COLO829 (cell line): ENCODE measurements at regions not wholly inside any gene's neighbourhood (a gene's known extent, or its start where the extent isn't known, plus 50 kb on each side); places are given as distances from the start of the nearest gene placed in this dataset.

Experiments
- DNase-seq: peaks from one replicate; pipeline ENCODE4 v3.0.0; 2012; ENCODE audit warnings: low spot score

- no peak for DNase-seq
Measured at GRCh38 chr11:111194860-111195568, 50.5 kb upstream of the POU2AF2 start.

GRCh38 chr11:111193924-111194490 lies 51.5 kb upstream of the POU2AF2 start:
- DNase-seq: no peak

GRCh38 chr11:111189466-111189865 lies 56.1 kb upstream of the POU2AF2 start:
- no peak for DNase-seq

DNA sequence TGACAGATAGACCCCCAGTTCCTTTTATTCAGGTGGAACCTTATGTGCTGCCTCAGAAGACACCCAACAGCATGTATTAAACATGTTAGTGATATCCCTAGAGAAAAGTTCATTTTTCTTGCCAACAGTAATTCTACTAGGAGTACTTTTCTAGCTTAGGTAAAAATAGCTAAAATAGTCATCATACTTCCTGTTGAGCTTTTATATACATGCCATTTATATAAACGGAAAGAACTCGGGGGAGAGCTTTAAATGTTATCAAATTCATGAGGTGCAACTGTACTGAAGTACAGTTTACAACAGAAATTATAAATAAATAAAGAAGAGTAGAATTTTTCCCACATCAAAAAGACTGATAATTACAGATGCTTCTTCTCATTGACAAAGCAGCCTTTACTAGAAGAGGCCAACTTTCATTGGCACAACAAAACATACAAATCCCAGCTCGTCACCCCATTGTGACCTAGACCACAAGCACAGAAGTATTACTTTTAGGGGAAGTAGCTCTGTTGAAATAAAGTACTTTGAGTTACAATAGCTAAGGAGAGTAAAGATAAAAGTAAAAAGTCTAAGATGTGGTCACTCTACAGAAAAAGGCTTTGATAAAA lies 59.1 kb upstream of the POU2AF2 start:
- DNase-seq: no peak

DNA sequence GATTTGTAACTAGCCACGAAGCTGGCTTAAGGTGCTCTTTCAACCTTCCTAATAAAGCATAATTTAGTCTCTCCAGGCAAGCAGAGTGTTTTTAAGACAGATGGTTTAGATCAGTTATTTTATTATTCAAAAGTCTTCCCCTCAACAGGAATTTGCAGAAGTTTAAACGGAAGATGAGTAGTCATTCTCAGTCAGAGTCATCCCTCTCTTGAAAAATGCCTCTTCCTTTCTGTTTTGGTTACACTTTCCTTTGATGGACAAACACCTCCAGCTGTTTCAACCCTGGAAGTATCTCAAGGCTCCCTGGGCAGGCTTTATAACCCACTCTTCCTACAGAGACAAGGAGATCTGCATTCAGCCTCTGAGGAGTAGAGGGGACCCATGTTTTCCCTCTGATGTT lies 60.3 kb upstream of the POU2AF2 start:
- no peak for DNase-seq

GRCh38 chr11:111183706-111184105 lies 61.8 kb upstream of the POU2AF2 start:
- DNase-seq: no peak

DNA sequence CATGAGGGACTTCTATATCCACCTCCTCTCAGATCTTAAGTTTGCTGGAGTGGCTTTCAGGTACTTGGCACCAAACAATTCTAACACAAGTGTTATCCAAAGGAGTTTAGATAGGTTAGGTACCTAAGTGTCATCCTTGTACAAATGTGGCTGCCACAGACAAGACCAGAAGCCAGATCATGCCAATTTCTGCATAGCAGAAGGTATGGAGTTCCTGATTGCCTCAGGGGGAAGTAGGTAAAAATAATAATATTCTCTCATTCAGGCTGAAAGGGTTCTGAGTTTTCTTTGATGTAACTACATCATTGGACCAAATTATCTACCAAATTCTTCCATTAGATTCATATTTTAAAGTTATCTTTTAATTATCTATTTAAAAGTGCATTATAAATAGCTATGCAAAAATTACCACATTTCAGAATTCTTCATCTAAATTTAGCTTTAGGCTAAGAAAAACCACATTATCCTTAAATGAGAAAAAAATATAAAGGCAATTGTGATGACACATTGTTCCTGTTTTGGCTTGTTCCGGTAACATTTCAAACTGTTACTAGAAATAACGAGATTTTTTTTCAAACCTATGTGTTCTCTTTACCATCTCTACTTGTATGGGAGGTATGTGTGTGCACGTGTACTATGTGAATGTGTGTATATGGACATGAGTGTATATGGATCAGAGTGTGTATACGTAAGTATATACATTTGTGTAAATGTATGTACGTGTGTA lies 66.2 kb upstream of the POU2AF2 start:
- DNase-seq: no peak

DNA sequence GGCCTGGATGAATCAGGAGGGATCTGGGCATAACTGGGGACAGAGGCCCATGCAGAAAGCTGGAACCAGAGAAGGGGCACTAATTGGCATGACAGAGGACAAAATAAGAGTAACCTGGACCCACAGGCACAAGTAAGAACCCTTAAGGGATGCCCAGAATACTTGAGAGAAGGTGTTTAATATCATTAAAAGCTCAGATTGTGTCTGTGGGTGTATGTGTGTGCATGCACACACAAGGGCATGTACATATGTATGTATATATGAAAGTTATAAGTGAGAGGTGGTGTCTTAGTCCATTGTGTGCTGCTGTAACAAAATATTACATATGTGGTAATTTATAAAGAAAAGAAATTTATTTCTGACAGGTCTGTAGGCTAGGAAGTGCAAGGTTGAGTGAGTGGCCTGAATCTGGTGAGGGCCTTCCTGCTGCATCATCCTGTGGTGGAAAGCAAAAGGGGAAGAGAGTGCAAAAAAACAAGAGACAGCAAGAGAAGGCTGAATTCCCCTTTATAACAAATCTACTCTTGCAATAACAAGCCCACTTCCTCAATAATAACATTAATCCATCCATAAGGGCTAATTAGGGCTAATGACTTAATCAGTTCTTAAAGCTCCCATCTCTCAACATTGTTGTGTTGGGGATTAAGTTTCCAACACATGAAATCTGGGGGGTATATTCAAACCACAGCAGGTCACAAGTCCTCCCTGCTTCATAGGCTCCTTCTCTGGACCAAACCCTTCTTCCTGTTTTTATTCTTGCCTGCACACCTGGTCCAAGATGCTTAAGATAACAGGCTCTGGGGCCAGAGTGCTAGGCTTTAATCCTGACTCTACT lies 68.3 kb upstream of the POU2AF2 start:
- DNase-seq: no peak

GRCh38 chr11:111176603-111177002 lies 68.9 kb upstream of the POU2AF2 start:
- DNase-seq: no peak

GRCh38 chr11:111173221-111173620 lies 72.3 kb upstream of the POU2AF2 start:
- no peak for DNase-seq

GRCh38 chr11:111172321-111172862 lies 73.1 kb upstream of the POU2AF2 start:
- no peak for DNase-seq

GRCh38 chr11:111170761-111171379 lies 74.7 kb upstream of the POU2AF2 start:
- DNase-seq: no peak

- no peak for DNase-seq
Measured at GRCh38 chr11:111169367-111169766, 76.2 kb upstream of the POU2AF2 start.

DNA sequence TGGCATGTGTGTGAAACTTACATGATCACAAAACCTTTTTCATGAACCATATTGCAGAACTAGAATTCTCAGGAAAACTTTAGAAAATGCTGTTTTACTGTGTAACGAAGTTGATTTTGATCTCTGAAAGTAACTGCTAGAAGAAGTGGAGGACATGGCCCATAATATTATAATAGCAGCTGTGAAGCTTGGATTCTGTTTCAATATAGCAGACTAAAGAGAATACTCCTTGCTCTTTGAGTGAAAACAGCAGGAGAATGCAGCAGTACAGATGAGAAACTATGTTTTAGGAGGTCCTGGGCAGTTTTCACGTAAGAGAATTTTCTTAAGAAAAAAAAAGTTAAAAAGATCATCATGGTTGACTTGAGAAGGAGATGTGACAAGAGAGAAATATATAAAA lies 76.7 kb upstream of the POU2AF2 start:
- no peak for DNase-seq

GRCh38 chr11:111167666-111168065 lies 77.9 kb upstream of the POU2AF2 start:
- DNase-seq: no peak

GRCh38 chr11:111166598-111166997 lies 78.9 kb upstream of the POU2AF2 start:
- no peak for DNase-seq

- no peak for DNase-seq
Measured at GRCh38 chr11:111162305-111162704, 83.2 kb upstream of the POU2AF2 start.

- no peak for DNase-seq
Measured at GRCh38 chr11:111157571-111157970, 88.0 kb upstream of the POU2AF2 start.

DNA sequence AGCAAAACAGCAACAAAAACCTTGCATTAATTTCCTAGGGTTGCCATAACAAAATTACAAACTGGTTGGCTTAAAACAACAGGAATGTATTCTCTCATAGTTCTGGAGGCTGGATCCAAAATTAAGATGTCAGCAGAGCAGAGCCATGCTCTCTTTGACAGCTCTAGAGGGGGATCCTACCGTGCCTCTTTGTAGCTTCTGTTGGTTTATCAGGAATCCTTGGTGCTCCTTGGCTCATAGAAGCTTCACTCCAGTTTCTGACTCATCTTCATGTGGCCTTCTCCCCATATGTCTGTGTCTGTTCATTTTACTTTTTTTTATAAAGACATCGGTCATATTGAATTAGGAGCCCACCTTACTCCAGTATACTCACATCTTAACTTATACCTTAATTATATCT lies 90.5 kb upstream of the POU2AF2 start:
- DNase-seq: no peak

- DNase-seq: no peak
Measured at GRCh38 chr11:111153194-111153593, 92.3 kb upstream of the POU2AF2 start.

- no peak for DNase-seq
Measured at GRCh38 chr11:111148953-111149352, 96.6 kb upstream of the POU2AF2 start.
